HEK293T (cell line): ENCODE measurements at regions not wholly inside any gene's neighbourhood (a gene's known extent, or its start where the extent isn't known, plus 50 kb on each side); places are given as distances from the start of the nearest gene placed in this dataset.

Source experiments
- CTCF ChIA-PET: fragments of 350-600 bp; formaldehyde crosslinking; extraction: SDS; loops from one replicate; lab custom pipeline; 2021; ENCODE audit warnings: antibody characterized with exemption, inconsistent platforms; lab: Yijun Ruan, JAX
- POLR2A ChIA-PET: fragments of 350-600 bp; formaldehyde crosslinking; extraction: SDS; loops from one replicate; lab custom pipeline; 2020; ENCODE audit warnings: antibody characterized with exemption, inconsistent platforms; lab: Yijun Ruan, JAX
- DNase-seq: peaks from one replicate; pipeline ENCODE4 v3.0.0; 2012; ENCODE audit warnings: mixed read lengths; ENCODE audit errors: extremely low spot score
- ARNT ChIP-seq: fragments of 450-650 bp; IDR thresholded peaks from 2 replicates; pipeline ENCODE4 v1.6.1; 2017; ENCODE audit warnings: mild to moderate bottlenecking
- BHLHE40 ChIP-seq: fragments of 450-650 bp; IDR thresholded peaks from 2 replicates; pipeline ENCODE4 v1.6.1; 2016; ENCODE audit warnings: mild to moderate bottlenecking, moderate library complexity, borderline replicate concordance
- CTBP1 ChIP-seq: fragments of 450-650 bp; IDR thresholded peaks from 2 replicates; pipeline ENCODE4 v1.6.1; 2016; ENCODE audit warnings: borderline replicate concordance
- ELF4 ChIP-seq: fragments of 450-650 bp; IDR thresholded peaks from 2 replicates; pipeline ENCODE4 v1.6.1; 2017; ENCODE audit warnings: antibody characterized with exemption
- FOXA1 ChIP-seq: fragments of 450-650 bp; IDR thresholded peaks from 2 replicates; pipeline ENCODE4 v1.6.1; 2016; ENCODE audit warnings: mild to moderate bottlenecking
- FOXK2 ChIP-seq: fragments of 450-650 bp; IDR thresholded peaks from 2 replicates; pipeline ENCODE4 v1.6.1; 2016; ENCODE audit warnings: mild to moderate bottlenecking
- FOXM1 ChIP-seq: fragments of 450-650 bp; IDR thresholded peaks from 2 replicates; pipeline ENCODE4 v1.6.1; 2017; ENCODE audit warnings: mild to moderate bottlenecking, borderline replicate concordance
- HDGF ChIP-seq: fragments of 450-650 bp; IDR thresholded peaks from 2 replicates; pipeline ENCODE4 v1.6.1; 2017; ENCODE audit warnings: antibody characterized with exemption, borderline replicate concordance
- L3MBTL2 ChIP-seq: fragments of 450-650 bp; conservative IDR thresholded peaks from 2 replicates; pipeline ENCODE4 v1.6.1; 2016; ENCODE audit warnings: mild to moderate bottlenecking
- LEF1 ChIP-seq: fragments of 450-650 bp; IDR thresholded peaks from 2 replicates; pipeline ENCODE4 v1.6.1; 2017; ENCODE audit warnings: mild to moderate bottlenecking, borderline replicate concordance
- NFRKB ChIP-seq: fragments of 450-650 bp; IDR thresholded peaks from 2 replicates; pipeline ENCODE4 v1.6.1; 2016; ENCODE audit warnings: mild to moderate bottlenecking, moderate library complexity
- PKNOX1 ChIP-seq: fragments of 450-650 bp; IDR thresholded peaks from 2 replicates; pipeline ENCODE4 v1.6.1; 2016
- SP1 ChIP-seq: fragments of 450-650 bp; IDR thresholded peaks from 2 replicates; pipeline ENCODE4 v1.6.1; 2017
- SUZ12 ChIP-seq: fragments of 450-650 bp; IDR thresholded peaks from 2 replicates; pipeline ENCODE4 v1.6.1; 2016; ENCODE audit warnings: mild to moderate bottlenecking
- TARDBP ChIP-seq: fragments of 450-650 bp; IDR thresholded peaks from 2 replicates; pipeline ENCODE4 v1.6.1; 2016
- ZNF384 ChIP-seq: fragments of 450-650 bp; IDR thresholded peaks from 2 replicates; pipeline ENCODE4 v1.6.1; 2016

GRCh38 chr1:99173282-99173681, 91.0 kb upstream of the PLPPR4 start:
- CTCF ChIA-PET, result interaction anchor here (0.6 kb wide), 1 partner anchor 1126 kb away, joined by 3 read pairs; no protein-coding TSS in a partner anchor
- TF ChIP-seq ELF4 (no peak), HDGF (no peak), CTBP1 (no peak), FOXK2 (no peak), LEF1 (no peak), L3MBTL2 (no peak), ARNT (no peak), FOXM1 (no peak), NFRKB (no peak), SUZ12 (no peak), TARDBP (no peak), FOXA1 (no peak), SP1 (no peak), ZNF384 (no peak), PKNOX1 (no peak)
- POLR2A ChIA-PET, result no interaction called here
- DNase-seq, result no peak

GRCh38 chr1:99173900-99174299, 90.4 kb upstream of the PLPPR4 start:
- TF ChIP-seq SP1 (no peak), ARNT (no peak), ZNF384 (no peak), NFRKB (no peak), L3MBTL2 (no peak), TARDBP (no peak), CTBP1 (no peak), ELF4 (no peak), FOXM1 (no peak), FOXA1 (no peak), BHLHE40 (no peak), HDGF (no peak), SUZ12 (no peak), FOXK2 (no peak), LEF1 (no peak), PKNOX1 (no peak)
- POLR2A ChIA-PET, result no interaction called here
- CTCF ChIA-PET, result interaction anchor here (0.6 kb wide), 1 partner anchor 1127 kb away, joined by 3 read pairs; no protein-coding TSS in a partner anchor
- DNase-seq, result no peak

GRCh38 chr1:99176753-99177152, 87.5 kb upstream of the PLPPR4 start:
- ChIA-PET CTCF (no interaction called here), POLR2A (no interaction called here)
- no peak for DNase-seq
- no peak for TF ChIP-seq FOXM1
- no peak for TF ChIP-seq FOXA1
- TF ChIP-seq ELF4, result no peak
- TF ChIP-seq TARDBP, result no peak

GRCh38 chr1:99177465-99177864, 86.8 kb upstream of the PLPPR4 start:
- CTCF ChIA-PET, result no interaction called here
- TF ChIP-seq L3MBTL2 (no peak), HDGF (no peak), BHLHE40 (no peak), SUZ12 (no peak)

GRCh38 chr1:99180343-99180808, 83.9 kb upstream of the PLPPR4 start:
- TF ChIP-seq LEF1, result no peak
- TF ChIP-seq PKNOX1, result no peak
- TF ChIP-seq SP1, result no peak
- TF ChIP-seq ZNF384, result no peak
- no peak for TF ChIP-seq NFRKB
- no peak for TF ChIP-seq BHLHE40
- no peak for TF ChIP-seq FOXA1
- TF ChIP-seq TARDBP, result no peak
- TF ChIP-seq ARNT, result no peak
- TF ChIP-seq CTBP1, result no peak
- TF ChIP-seq L3MBTL2, result no peak
- TF ChIP-seq FOXK2, result no peak
- TF ChIP-seq HDGF, result no peak
- TF ChIP-seq FOXM1, result no peak
- POLR2A ChIA-PET, result no interaction called here
- peak; percentile 67 for DNase-seq
- CTCF ChIA-PET, result no interaction called here

More at GRCh38 chr1:99177465-99177864, 86.8 kb upstream of the PLPPR4 start:
- POLR2A ChIA-PET, result no interaction called here
- no peak for DNase-seq

- POLR2A ChIA-PET, result no interaction called here
- no peak for TF ChIP-seq LEF1
- no peak for TF ChIP-seq ZNF384
- TF ChIP-seq L3MBTL2, result no peak
- no peak for TF ChIP-seq ARNT
- no peak for TF ChIP-seq CTBP1
- TF ChIP-seq SP1, result no peak
- TF ChIP-seq FOXK2, result no peak
- no peak for TF ChIP-seq BHLHE40
- no peak for TF ChIP-seq HDGF
- TF ChIP-seq ELF4, result no peak
- TF ChIP-seq PKNOX1, result no peak
- TF ChIP-seq TARDBP, result no peak
- no peak for TF ChIP-seq NFRKB
- DNase-seq, result no peak
- CTCF ChIA-PET, result interaction anchor here (1.6 kb wide), 1 partner anchor 301 kb away, joined by 5 read pairs; no protein-coding TSS in a partner anchor
Measured at GRCh38 chr1:99180915-99181314, 83.4 kb upstream of the PLPPR4 start.
